ENCODE measurements at regions not wholly inside any gene's neighbourhood (a gene's known extent, or its start where the extent isn't known, plus 50 kb on each side); places are given as distances from the start of the nearest gene placed in this dataset.
"Not testable (repeated sequence)": the region's sequence is repeated elsewhere in the genome, so short reads cannot be mapped to it uniquely, and the experiment has no call there.

GRCh38 chr1:79259390-79260336 lies 253.1 kb upstream of the ADGRL4 start:
- no peak overlapping the region for H3K4me3 ChIP-seq (ENCODE audit: low read depth, low read length)

GRCh38 chr1:79255421-79255820 lies 248.9 kb upstream of the ADGRL4 start:
- no peak overlapping the region for H3K4me3 ChIP-seq (ENCODE audit: low read depth, low read length)

- H3K4me3 ChIP-seq (ENCODE audit: low read depth, low read length) = no peak overlapping the region
Observed at GRCh38 chr1:79252598-79252997, 246.1 kb upstream of the ADGRL4 start.

GRCh38 chr1:79239840-79240239 lies 233.3 kb upstream of the ADGRL4 start:
- no peak overlapping the region for H3K4me3 ChIP-seq (ENCODE audit: low read depth, low read length)

GRCh38 chr1:79235301-79236002 lies 228.9 kb upstream of the ADGRL4 start:
- H3K4me3 ChIP-seq (ENCODE audit: low read depth, low read length) = no peak overlapping the region

- H3K4me3 ChIP-seq (ENCODE audit: low read depth, low read length) = no peak overlapping the region
Observed at GRCh38 chr1:79232818-79233217, 226.3 kb upstream of the ADGRL4 start.

- not testable (repeated sequence) for H3K4me3 ChIP-seq (ENCODE audit: low read depth, low read length)
Observed at GRCh38 chr1:79230751-79231150, 224.2 kb upstream of the ADGRL4 start.

GRCh38 chr1:79226963-79227362 lies 220.4 kb upstream of the ADGRL4 start:
- no peak overlapping the region for H3K4me3 ChIP-seq (ENCODE audit: low read depth, low read length)

GRCh38 chr1:79224537-79224936 lies 218.0 kb upstream of the ADGRL4 start:
- no peak overlapping the region for H3K4me3 ChIP-seq (ENCODE audit: low read depth, low read length)

GRCh38 chr1:79220509-79220908 lies 214.0 kb upstream of the ADGRL4 start:
- no peak overlapping the region for H3K4me3 ChIP-seq (ENCODE audit: low read depth, low read length)

- no peak overlapping the region for H3K4me3 ChIP-seq (ENCODE audit: low read depth, low read length)
Observed at GRCh38 chr1:79215311-79215710, 208.8 kb upstream of the ADGRL4 start.

GRCh38 chr1:79207786-79208185 lies 201.3 kb upstream of the ADGRL4 start:
- no peak overlapping the region for H3K4me3 ChIP-seq (ENCODE audit: low read depth, low read length)

- H3K4me3 ChIP-seq (ENCODE audit: low read depth, low read length) = no peak overlapping the region
Observed at GRCh38 chr1:79207331-79207730, 200.8 kb upstream of the ADGRL4 start.

- H3K4me3 ChIP-seq (ENCODE audit: low read depth, low read length) = no peak overlapping the region
Observed at GRCh38 chr1:79204779-79205479, 198.4 kb upstream of the ADGRL4 start.

GRCh38 chr1:79198832-79199231 lies 192.3 kb upstream of the ADGRL4 start:
- H3K4me3 ChIP-seq (ENCODE audit: low read depth, low read length) = no peak overlapping the region

GRCh38 chr1:79197421-79197820 lies 190.9 kb upstream of the ADGRL4 start:
- H3K4me3 ChIP-seq (ENCODE audit: low read depth, low read length) = no peak overlapping the region

GRCh38 chr1:79196211-79196610 lies 189.7 kb upstream of the ADGRL4 start:
- H3K4me3 ChIP-seq (ENCODE audit: low read depth, low read length) = no peak overlapping the region

- H3K4me3 ChIP-seq (ENCODE audit: low read depth, low read length) = no peak overlapping the region
Observed at GRCh38 chr1:79193211-79194079, 186.9 kb upstream of the ADGRL4 start.

- H3K4me3 ChIP-seq (ENCODE audit: low read depth, low read length) = no peak overlapping the region
Observed at GRCh38 chr1:79190074-79190473, 183.5 kb upstream of the ADGRL4 start.

- H3K4me3 ChIP-seq (ENCODE audit: low read depth, low read length) = no peak overlapping the region
Observed at GRCh38 chr1:79188337-79188736, 181.8 kb upstream of the ADGRL4 start.

- H3K4me3 ChIP-seq (ENCODE audit: low read depth, low read length) = no peak overlapping the region
Observed at GRCh38 chr1:79186260-79186659, 179.7 kb upstream of the ADGRL4 start.

All from iPS-11a (cell line).